ENCODE measurements at regions not wholly inside any gene's neighbourhood (a gene's known extent, or its start where the extent isn't known, plus 50 kb on each side); places are given as distances from the start of the nearest gene placed in this dataset.

- H3K9me3 ChIP-seq (ENCODE audit: control insufficient read depth in 1 of 2, insufficient read depth in 1 of 2, low read depth in 1 of 2, low read length in 2 of 2), result peaks cover 18% of the 10 kb centered on the region in 2 experiments; a peak in 2 of 4 replicates
- ATAC-seq, result no peak
- no peak overlapping the region for H2AFZ ChIP-seq (ENCODE audit: low read depth, low read length, poor library complexity, severe bottlenecking)
- no peaks in the 10 kb centered on the region for H3K9me2 ChIP-seq (ENCODE audit: insufficient read depth)
- H4K20me1 ChIP-seq (ENCODE audit: insufficient read depth), result no peaks in the 10 kb centered on the region
- ChIA-PET POLR2A (no interaction called here), CTCF (no interaction called here), RAD21 (ENCODE audit: low non-redundant PET in 1 of 2, low total read pairs in 2 of 2, uncharacterized antibody in 2 of 2, unreplicated experiment in 2 of 2) (no interaction called here)
- H3K4me1 ChIP-seq (ENCODE audit: control insufficient read depth in 1 of 2, insufficient read depth in 2 of 2, low read length in 2 of 2), result no peaks in the 10 kb centered on the region
- no TSS peak for BruUV-seq (replicated peaks)
- no peak overlapping the region for H3K9ac ChIP-seq (ENCODE audit: low read length)
- no peak overlapping the region for H3K27ac ChIP-seq (ENCODE audit: low read depth, low read length)
- no peaks in the 10 kb centered on the region for H3K36me3 ChIP-seq (ENCODE audit: control insufficient read depth in 1 of 2, insufficient read depth in 2 of 2, low read length in 2 of 2)
- TF ChIP-seq MAX (IDR thresholded peaks at IDR 0.05) (no peak), YY1 (IDR thresholded peaks at IDR 0.05; ENCODE audit: extremely low read depth, insufficient replicate concordance, low read depth, low read length) (no peak), FOSL1 (IDR thresholded peaks at IDR 0.05; ENCODE audit: low read depth) (no peak), CEBPB (IDR thresholded peaks at IDR 0.05; ENCODE audit: low read depth) (no peak), EZH2phosphoT487 (IDR thresholded peaks at IDR 0.05; ENCODE audit: borderline replicate concordance) (no peak), SIN3A (IDR thresholded peaks at IDR 0.05; ENCODE audit: low read depth) (no peak), POLR2AphosphoS5 (IDR thresholded peaks at IDR 0.05; ENCODE audit: low read depth, low read length) (no peak), ZFX (IDR thresholded peaks at IDR 0.05) (no peak), EGR1 (IDR thresholded peaks at IDR 0.05; ENCODE audit: low read depth) (no peak), ATF3 (IDR thresholded peaks at IDR 0.05) (no peak), CBX3 (IDR thresholded peaks at IDR 0.05; ENCODE audit: low read depth) (no peak), EZH2 (IDR thresholded peaks at IDR 0.05) (no peak), JUND (IDR thresholded peaks at IDR 0.05) (no peak), POLR2A (IDR thresholded peaks at IDR 0.05; ENCODE audit: borderline replicate concordance, extremely low read depth, insufficient read depth, insufficient read length) (no peak), REST (IDR thresholded peaks at IDR 0.05; ENCODE audit: low read depth) (no peak), RAD21 (IDR thresholded peaks at IDR 0.05; ENCODE audit: low read depth) (no peak), ZNF274 (IDR thresholded peaks at IDR 0.05; ENCODE audit: low read depth, low read length) (no peak), CTCF (IDR thresholded peaks at IDR 0.05 in 2 of 3, conservative IDR thresholded peaks at IDR 0.05 in 1 of 3; ENCODE audit: borderline replicate concordance in 1 of 3, insufficient read depth in 1 of 3, low read depth in 2 of 3, low read length in 2 of 3) (no peak), SP1 (IDR thresholded peaks at IDR 0.05; ENCODE audit: low read depth) (no peak), SRF (IDR thresholded peaks at IDR 0.05; ENCODE audit: low read depth) (no peak)
- intact Hi-C loops (cut with micrococcal nuclease), result no loop called here
- no peak overlapping the region for H3K4me2 ChIP-seq (ENCODE audit: low read length)
- no peaks in the 10 kb centered on the region for H3K79me2 ChIP-seq (ENCODE audit: insufficient read depth, low read length)
- no peak overlapping the region for H3K4me3 ChIP-seq (replicated peaks in 1 of 2; ENCODE audit: low read depth in 1 of 2, low read length in 2 of 2)
- H3K27me3 ChIP-seq (ENCODE audit: insufficient read depth, low read length), result no peaks in the 10 kb centered on the region
- DNase-seq (ENCODE audit: low read depth, low spot score), result no peak
Measured at GRCh38 chr2:4445821-4446220, 742.4 kb downstream of the DCDC2C start.
